ENCODE measurements at regions not wholly inside any gene's neighbourhood (a gene's known extent, or its start where the extent isn't known, plus 50 kb on each side); places are given as distances from the start of the nearest gene placed in this dataset.

DNA sequence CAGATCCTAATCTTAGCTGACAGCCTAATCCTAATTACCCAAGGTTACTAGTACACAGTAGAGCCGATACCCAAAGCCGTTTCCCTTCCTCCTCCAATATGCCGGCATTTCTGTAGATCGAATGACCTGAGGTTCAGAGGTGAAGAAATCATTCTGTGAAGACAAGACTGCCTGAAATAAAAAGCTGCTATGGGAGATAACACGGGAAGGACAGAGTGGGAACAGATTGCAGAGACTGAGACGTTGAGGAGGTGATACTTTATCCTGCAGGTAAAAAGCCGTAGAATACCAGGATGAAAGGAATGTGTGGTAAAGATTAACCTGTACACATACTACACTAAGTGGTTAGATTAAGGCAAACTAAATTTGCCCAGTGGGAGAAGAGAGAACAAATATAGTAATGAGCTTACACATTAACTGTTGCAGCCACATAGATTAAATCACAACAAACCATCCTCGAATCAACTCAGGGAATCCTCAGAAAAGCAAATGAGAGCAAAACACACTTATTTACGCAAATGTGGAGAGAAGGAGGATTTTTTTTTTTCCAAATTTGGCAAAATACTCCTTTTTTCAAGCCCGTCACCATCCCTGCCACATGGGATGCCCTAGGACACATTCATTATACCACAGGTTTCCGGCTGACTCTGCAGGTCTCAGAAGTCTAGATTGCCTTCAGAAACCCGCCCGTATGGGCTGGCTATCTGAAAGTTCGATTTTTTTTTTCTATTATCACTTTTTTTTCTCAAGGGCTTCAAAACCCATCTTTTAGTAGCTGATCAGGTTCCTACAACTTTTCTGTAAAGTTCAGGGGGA is 188.0 kb downstream of the TTC8 start:
- 18 to 66% methylated on average over 14 of the region's 14 CpGs for WGBS, 2 donors
- Histone ChIP-seq H3K4me1 (no peaks in the 10 kb centered on the region), H3K9me3 (no peaks in the 10 kb centered on the region), H3K4me3 (no peak overlapping the region), H3K27me3 (no peaks in the 10 kb centered on the region), H3K27ac (no peak overlapping the region), H3K36me3 (no peaks in the 10 kb centered on the region)
- no peak for DNase-seq
- no peak for TF ChIP-seq POLR2A (IDR thresholded peaks at IDR 0.05)
- TF ChIP-seq, protein P1, sequence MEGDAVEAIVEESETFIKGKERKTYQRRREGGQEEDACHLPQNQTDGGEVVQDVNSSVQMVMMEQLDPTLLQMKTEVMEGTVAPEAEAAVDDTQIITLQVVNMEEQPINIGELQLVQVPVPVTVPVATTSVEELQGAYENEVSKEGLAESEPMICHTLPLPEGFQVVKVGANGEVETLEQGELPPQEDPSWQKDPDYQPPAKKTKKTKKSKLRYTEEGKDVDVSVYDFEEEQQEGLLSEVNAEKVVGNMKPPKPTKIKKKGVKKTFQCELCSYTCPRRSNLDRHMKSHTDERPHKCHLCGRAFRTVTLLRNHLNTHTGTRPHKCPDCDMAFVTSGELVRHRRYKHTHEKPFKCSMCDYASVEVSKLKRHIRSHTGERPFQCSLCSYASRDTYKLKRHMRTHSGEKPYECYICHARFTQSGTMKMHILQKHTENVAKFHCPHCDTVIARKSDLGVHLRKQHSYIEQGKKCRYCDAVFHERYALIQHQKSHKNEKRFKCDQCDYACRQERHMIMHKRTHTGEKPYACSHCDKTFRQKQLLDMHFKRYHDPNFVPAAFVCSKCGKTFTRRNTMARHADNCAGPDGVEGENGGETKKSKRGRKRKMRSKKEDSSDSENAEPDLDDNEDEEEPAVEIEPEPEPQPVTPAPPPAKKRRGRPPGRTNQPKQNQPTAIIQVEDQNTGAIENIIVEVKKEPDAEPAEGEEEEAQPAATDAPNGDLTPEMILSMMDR (IDR thresholded peaks at IDR 0.05) = no peak
- intact Hi-C loops (cut with DNase I) = no loop called here

DNA sequence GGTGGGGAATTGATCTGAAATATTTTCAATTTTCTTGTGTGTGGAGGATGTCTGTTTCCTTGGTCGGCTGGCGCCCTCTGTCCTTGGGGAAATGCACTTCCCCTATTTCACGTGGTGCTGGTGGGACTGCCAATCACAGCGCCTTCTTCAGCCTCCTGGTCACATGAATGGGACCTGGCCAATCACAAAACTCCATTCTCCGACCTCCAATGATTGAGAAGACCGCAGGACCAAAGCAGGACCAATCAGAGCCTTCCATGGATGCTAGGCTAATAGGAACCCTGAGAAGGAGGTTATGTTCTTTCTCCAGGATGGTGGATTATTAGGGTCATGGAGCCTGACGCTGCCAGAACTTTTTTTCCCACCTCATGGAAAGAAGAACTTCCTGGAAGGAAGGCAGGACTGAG is 188.7 kb downstream of the TTC8 start:
- H3K27ac ChIP-seq = no peak overlapping the region
- no peaks in the 10 kb centered on the region for H3K36me3 ChIP-seq
- 21 to 63% methylated on average over 7 of the region's 7 CpGs for WGBS, 2 donors
- no peaks in the 10 kb centered on the region for H3K27me3 ChIP-seq
- no peaks in the 10 kb centered on the region for H3K4me1 ChIP-seq
- no peaks in the 10 kb centered on the region for H3K9me3 ChIP-seq
- TF ChIP-seq POLR2A (IDR thresholded peaks at IDR 0.05) (no peak), POLR2AphosphoS5 (IDR thresholded peaks at IDR 0.05) (no peak), EP300 (IDR thresholded peaks at IDR 0.05) (no peak)
- TF ChIP-seq, protein P1 (IDR thresholded peaks at IDR 0.05) = no peak
- intact Hi-C loops (cut with DNase I) = no loop called here
- no peak for DNase-seq
- H3K4me3 ChIP-seq = no peak overlapping the region

DNA sequence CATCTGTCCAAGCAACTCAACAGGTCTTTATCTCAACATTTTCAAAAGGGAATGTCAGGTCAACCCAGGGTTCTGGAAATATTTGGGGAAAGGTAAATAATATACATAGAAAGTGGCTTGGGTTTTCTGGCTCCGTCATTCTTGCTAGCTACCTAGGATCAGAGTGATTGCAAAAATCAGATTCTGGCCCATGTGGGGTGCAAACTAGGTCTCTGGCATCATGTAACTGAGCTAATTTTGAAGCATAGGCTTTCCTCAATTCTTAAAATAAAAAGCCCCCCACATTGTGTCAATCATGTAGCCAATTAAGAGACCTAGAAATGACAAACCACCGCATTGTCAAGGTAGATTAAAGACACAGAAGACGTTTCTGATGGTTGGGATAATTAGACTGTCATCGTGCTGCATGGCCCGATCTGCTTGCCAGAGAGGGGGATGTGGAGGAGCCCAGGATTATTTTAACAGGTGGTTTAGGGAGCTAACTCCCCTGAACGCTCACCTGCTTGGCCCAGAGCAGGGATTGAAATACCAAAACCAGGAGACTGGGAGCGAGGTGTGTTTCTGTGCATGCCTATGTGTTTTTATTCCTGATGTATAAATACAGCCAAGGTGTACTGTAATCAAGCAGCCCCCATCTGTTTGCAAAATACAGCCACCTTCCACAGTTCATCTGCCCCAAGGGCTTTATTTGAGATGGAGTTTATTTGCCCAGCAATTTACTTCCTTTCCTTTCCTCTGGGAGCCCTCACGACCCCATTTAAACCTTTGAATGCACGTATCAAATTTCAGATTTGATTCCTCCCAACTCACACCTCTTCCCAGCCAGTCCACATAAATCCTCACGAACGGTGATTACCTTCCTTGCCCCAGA is 189.5 kb downstream of the TTC8 start:
- Histone ChIP-seq H3K4me1 (no peaks in the 10 kb centered on the region), H3K27me3 (no peaks in the 10 kb centered on the region), H3K9me3 (no peaks in the 10 kb centered on the region), H3K4me3 (no peak overlapping the region), H3K36me3 (no peaks in the 10 kb centered on the region), H3K27ac (no peak overlapping the region)
- intact Hi-C loops (cut with DNase I) = no loop called here
- no peak for DNase-seq
- WGBS, 2 donors = 65 to 81% methylated on average over 11 of the region's 11 CpGs
- TF ChIP-seq POLR2A (IDR thresholded peaks at IDR 0.05) = no peak
- TF ChIP-seq EP300 (IDR thresholded peaks at IDR 0.05) = no peak
- TF ChIP-seq POLR2AphosphoS5 (IDR thresholded peaks at IDR 0.05) = no peak

DNA sequence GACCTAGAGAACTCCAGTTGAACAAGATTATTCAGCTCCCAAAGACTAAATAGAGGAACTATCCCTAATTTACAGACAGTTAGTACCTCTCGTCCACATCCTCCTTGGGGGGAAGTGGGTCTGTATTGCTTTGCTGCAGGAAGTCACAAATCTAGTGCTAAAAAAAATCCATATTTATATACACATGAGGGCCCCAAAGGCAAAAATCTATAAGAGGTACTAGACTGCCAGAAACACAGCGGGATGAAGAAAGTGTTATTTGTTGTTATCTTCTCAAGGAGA is 190.1 kb downstream of the TTC8 start:
- intact Hi-C loops (cut with DNase I) = no loop called here
- Histone ChIP-seq H3K4me3 (no peak overlapping the region), H3K9me3 (no peaks in the 10 kb centered on the region), H3K27ac (no peak overlapping the region), H3K27me3 (no peaks in the 10 kb centered on the region), H3K4me1 (no peaks in the 10 kb centered on the region), H3K36me3 (no peaks in the 10 kb centered on the region)
- 38 to 82% methylated on average over 2 of the region's 2 CpGs for WGBS, 2 donors
- no peak for DNase-seq
- no peak for TF ChIP-seq EP300 (IDR thresholded peaks at IDR 0.05)
- TF ChIP-seq POLR2AphosphoS5 (IDR thresholded peaks at IDR 0.05) = no peak
- TF ChIP-seq, protein P1 (IDR thresholded peaks at IDR 0.05) = no peak
- no peak for TF ChIP-seq POLR2A (IDR thresholded peaks at IDR 0.05)

DNA sequence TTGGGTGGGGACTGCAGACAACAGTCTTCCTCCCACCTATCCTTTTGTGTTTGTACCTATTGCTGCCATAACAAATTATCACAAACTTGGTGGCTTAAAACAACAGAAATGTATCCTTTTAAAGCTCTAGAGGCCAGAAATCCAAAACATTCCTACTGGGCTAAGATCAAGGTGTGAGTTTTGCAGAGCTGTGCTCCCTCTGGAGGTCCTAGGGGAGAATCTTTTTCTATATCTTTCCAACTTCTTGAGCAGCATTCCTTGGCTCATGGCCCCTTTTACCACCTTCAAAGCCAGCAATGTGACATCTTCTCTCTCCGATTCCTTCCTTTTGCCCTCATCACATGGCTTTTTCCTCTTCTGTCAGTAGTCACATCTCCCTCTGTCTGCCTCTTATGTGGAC is 190.6 kb downstream of the TTC8 start:
- TF ChIP-seq POLR2AphosphoS5 (IDR thresholded peaks at IDR 0.05) (no peak), EP300 (IDR thresholded peaks at IDR 0.05) (no peak), POLR2A (IDR thresholded peaks at IDR 0.05) (no peak)
- TF ChIP-seq, protein P1 (IDR thresholded peaks at IDR 0.05) = no peak

More for the DNA sequence above, 190.6 kb downstream of the TTC8 start:
- no peak overlapping the region for H3K4me3 ChIP-seq
- no peak overlapping the region for H3K27ac ChIP-seq
- no peaks in the 10 kb centered on the region for H3K4me1 ChIP-seq
- H3K9me3 ChIP-seq = no peaks in the 10 kb centered on the region
- 98 to 100% methylated on average over 1 of the region's 1 CpG for WGBS, 2 donors
- no peaks in the 10 kb centered on the region for H3K36me3 ChIP-seq
- intact Hi-C loops (cut with DNase I) = no loop called here
- H3K27me3 ChIP-seq = no peaks in the 10 kb centered on the region
- DNase-seq = no peak

Data from sigmoid colon (tissue), 6 donors.